ENCODE measurements at regions not wholly inside any gene's neighbourhood (a gene's known extent, or its start where the extent isn't known, plus 50 kb on each side); places are given as distances from the start of the nearest gene placed in this dataset.
"Not testable (repeated sequence)": the region's sequence is repeated elsewhere in the genome, so short reads cannot be mapped to it uniquely, and the experiment has no call there.

- Histone ChIP-seq H3K4me3 (no peak overlapping the region), H3K9me3 (peaks cover 0 to 9% (median 4%) of the 10 kb centered on the region in 4 donors), H3K27ac (replicated peaks in 1 of 4) (no peak overlapping the region), H3K4me1 (no peaks in the 10 kb centered on the region), H3K36me3 (no peaks in the 10 kb centered on the region), H3K27me3 (no peaks in the 10 kb centered on the region)
- intact Hi-C loops (cut with DNase I), result no loop called here
- 85% methylated on average over 2 of the region's 2 CpGs for WGBS
- TF ChIP-seq POLR2AphosphoS5 (IDR thresholded peaks at IDR 0.05) (no peak), EP300 (IDR thresholded peaks at IDR 0.05) (no peak), CTCF (IDR thresholded peaks at IDR 0.05) (no peak), POLR2A (IDR thresholded peaks at IDR 0.05; ENCODE audit: low read depth) (no peak)
- no peak for DNase-seq (ENCODE audit: extremely low spot score)
Measured at GRCh38 chr1:199836430-199836829, 191.1 kb upstream of the NR5A2 start.

- 74% methylated on average over 1 of the region's 1 CpG for WGBS
- intact Hi-C loops (cut with DNase I), result no loop called here
- no peak overlapping the region for H3K27ac ChIP-seq (replicated peaks in 1 of 4)
- TF ChIP-seq EP300 (IDR thresholded peaks at IDR 0.05) (no peak), POLR2AphosphoS5 (IDR thresholded peaks at IDR 0.05) (no peak), POLR2A (IDR thresholded peaks at IDR 0.05; ENCODE audit: low read depth) (no peak), CTCF (IDR thresholded peaks at IDR 0.05) (no peak)
- H3K4me3 ChIP-seq, result no peak overlapping the region
- peaks cover 0 to 9% (median 4%) of the 10 kb centered on the region in 4 donors for H3K9me3 ChIP-seq
- no peak for DNase-seq (ENCODE audit: extremely low spot score)
- no peaks in the 10 kb centered on the region for H3K27me3 ChIP-seq
- no peaks in the 10 kb centered on the region for H3K36me3 ChIP-seq
- no peaks in the 10 kb centered on the region for H3K4me1 ChIP-seq
Measured at GRCh38 chr1:199837321-199837720, 190.2 kb upstream of the NR5A2 start.

DNA sequence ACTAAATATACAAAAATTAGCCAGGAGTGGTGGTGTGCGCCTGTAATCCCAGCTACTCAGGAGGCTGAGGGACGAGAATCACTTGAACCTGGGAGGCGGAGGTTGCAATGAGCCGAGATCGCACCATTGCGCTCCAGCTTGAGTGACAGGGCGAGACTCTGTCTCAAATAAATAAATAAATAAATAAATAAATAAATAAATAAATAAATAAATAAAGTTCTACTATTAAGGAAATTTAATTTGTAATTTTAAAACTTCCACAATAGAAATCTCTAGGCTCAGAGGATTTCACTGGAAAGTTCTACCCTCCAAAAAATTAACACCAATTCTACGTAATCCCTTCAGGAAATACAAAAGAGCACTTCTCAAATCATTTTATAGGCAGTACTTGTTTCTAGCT, 187.9 kb upstream of the NR5A2 start:
- H3K4me1 ChIP-seq; H3K27me3 ChIP-seq; H3K36me3 ChIP-seq; DNase-seq (ENCODE audit: extremely low spot score); H3K27ac ChIP-seq (replicated peaks in 1 of 4); H3K9me3 ChIP-seq; intact Hi-C loops (cut with DNase I); H3K4me3 ChIP-seq: not testable (repeated sequence)
- 97% methylated on average over 8 of the region's 8 CpGs for WGBS

- H3K36me3 ChIP-seq; H3K27ac ChIP-seq (replicated peaks in 1 of 4); H3K4me1 ChIP-seq; H3K9me3 ChIP-seq; DNase-seq (ENCODE audit: extremely low spot score); intact Hi-C loops (cut with DNase I); H3K4me3 ChIP-seq; H3K27me3 ChIP-seq: not testable (repeated sequence)
- 100% methylated on average over 2 of the region's 2 CpGs for WGBS
Measured at GRCh38 chr1:199843096-199843495, 184.4 kb upstream of the NR5A2 start.

DNA sequence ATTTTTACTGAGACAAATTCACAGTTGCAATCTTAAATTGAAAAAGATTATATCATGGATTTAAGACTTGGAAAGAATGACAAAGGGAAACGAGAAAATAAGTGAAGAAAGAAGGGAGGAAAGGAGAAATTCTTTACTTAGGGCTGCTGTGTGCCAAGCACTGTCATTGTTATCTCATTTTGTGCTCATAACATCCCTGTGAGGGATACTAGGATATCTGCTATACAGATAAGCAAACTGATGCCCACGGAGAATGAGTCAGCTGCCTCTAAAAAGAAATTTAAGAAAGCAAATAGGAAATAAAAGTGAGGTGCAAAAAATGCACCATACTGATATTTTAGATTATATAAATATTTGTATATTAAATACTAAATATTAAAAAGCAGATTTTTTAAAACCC, 183.6 kb upstream of the NR5A2 start:
- intact Hi-C loops (cut with DNase I), result no loop called here
- DNase-seq (ENCODE audit: extremely low spot score), result no peak
- 27% methylated on average over 2 of the region's 2 CpGs for WGBS
- no peaks in the 10 kb centered on the region for H3K27me3 ChIP-seq
- H3K4me1 ChIP-seq, result no peaks in the 10 kb centered on the region
- H3K27ac ChIP-seq (replicated peaks in 1 of 4), result no peak overlapping the region
- no peak overlapping the region for H3K4me3 ChIP-seq
- H3K9me3 ChIP-seq, result no peaks in the 10 kb centered on the region
- TF ChIP-seq POLR2A (IDR thresholded peaks at IDR 0.05; ENCODE audit: low read depth) (no peak), POLR2AphosphoS5 (IDR thresholded peaks at IDR 0.05) (no peak), CTCF (IDR thresholded peaks at IDR 0.05) (no peak), EP300 (IDR thresholded peaks at IDR 0.05) (no peak)
- H3K36me3 ChIP-seq, result no peaks in the 10 kb centered on the region

DNA sequence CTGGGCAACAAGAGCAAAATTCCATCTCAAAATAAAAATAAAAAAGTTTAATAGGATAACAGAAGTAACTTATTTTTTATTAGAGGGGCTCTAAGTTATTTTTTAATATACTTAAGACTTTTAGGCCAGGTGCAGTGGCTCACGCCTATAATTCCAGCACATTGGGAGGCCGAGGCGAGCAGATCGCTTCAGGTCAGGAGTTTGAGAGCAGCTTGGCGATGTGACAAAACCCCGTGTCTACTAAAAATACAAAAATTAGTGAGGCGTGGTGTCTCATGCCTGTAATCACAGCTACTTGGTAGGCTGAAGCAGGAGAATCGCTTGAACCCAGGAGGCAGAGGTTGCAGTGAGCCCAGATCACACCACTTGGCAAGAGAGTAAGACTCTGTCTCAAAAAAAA, 180.5 kb upstream of the NR5A2 start:
- no peak overlapping the region for H3K4me3 ChIP-seq
- no peak for DNase-seq (ENCODE audit: extremely low spot score)
- H3K4me1 ChIP-seq, result no peaks in the 10 kb centered on the region
- no peaks in the 10 kb centered on the region for H3K27me3 ChIP-seq
- TF ChIP-seq POLR2AphosphoS5 (IDR thresholded peaks at IDR 0.05) (no peak), POLR2A (IDR thresholded peaks at IDR 0.05; ENCODE audit: low read depth) (no peak), EP300 (IDR thresholded peaks at IDR 0.05) (no peak), CTCF (IDR thresholded peaks at IDR 0.05) (no peak)
- H3K9me3 ChIP-seq, result no peaks in the 10 kb centered on the region
- intact Hi-C loops (cut with DNase I), result no loop called here
- H3K36me3 ChIP-seq, result no peaks in the 10 kb centered on the region
- 86% methylated on average over 8 of the region's 8 CpGs for WGBS
- no peak overlapping the region for H3K27ac ChIP-seq (replicated peaks in 1 of 4)
